ENCODE measurements at regions not wholly inside any gene's neighbourhood (a gene's known extent, or its start where the extent isn't known, plus 50 kb on each side); places are given as distances from the start of the nearest gene placed in this dataset.

DNA sequence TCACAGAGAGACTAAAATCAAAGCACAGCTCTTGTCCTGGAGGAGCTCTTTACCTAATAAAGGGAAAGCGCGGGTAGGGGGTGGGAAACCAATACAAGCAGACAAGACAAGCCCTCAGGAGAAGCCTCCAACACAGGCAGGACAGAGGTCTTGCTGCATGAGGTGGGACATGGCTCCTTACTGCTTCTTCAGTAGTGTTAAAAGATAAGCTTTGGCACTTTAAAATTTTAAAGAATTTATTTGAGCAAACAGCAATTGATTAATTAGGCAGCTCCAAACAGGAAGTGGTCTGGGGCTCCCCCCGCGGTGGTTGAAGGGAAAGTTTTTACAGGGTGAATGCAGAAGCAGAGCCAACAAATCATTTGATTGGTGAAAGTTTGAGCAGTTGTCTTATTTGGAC, 50.3 kb upstream of the MACC1 start:
- no peak for DNase-seq (ENCODE audit: low spot score)
- TF ChIP-seq, protein P1, sequence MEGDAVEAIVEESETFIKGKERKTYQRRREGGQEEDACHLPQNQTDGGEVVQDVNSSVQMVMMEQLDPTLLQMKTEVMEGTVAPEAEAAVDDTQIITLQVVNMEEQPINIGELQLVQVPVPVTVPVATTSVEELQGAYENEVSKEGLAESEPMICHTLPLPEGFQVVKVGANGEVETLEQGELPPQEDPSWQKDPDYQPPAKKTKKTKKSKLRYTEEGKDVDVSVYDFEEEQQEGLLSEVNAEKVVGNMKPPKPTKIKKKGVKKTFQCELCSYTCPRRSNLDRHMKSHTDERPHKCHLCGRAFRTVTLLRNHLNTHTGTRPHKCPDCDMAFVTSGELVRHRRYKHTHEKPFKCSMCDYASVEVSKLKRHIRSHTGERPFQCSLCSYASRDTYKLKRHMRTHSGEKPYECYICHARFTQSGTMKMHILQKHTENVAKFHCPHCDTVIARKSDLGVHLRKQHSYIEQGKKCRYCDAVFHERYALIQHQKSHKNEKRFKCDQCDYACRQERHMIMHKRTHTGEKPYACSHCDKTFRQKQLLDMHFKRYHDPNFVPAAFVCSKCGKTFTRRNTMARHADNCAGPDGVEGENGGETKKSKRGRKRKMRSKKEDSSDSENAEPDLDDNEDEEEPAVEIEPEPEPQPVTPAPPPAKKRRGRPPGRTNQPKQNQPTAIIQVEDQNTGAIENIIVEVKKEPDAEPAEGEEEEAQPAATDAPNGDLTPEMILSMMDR (IDR thresholded peaks at IDR 0.05; ENCODE audit: extremely low read depth, missing control alignments): no peak

DNA sequence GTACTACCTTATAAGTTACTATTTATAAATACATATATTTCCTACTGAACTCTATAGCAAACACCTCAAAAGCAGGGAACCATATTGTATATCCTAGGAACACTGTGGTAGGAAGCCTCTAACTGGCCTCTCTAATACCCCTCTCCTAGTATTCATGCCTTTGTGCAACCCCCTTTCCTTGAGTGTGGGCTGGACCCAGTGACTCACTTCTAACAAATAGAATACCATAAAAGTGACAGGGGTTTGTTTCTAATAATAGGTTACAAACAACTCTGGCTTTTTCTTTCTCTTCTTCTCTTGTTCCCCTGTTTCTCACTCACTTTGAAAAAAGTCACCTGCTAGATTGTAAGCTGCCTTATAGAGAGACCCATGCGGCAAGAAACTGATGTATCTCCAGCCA, 51.6 kb upstream of the MACC1 start:
- no peak for DNase-seq (ENCODE audit: low spot score)
- TF ChIP-seq, protein P1 (IDR thresholded peaks at IDR 0.05; ENCODE audit: extremely low read depth, missing control alignments): no peak

DNA sequence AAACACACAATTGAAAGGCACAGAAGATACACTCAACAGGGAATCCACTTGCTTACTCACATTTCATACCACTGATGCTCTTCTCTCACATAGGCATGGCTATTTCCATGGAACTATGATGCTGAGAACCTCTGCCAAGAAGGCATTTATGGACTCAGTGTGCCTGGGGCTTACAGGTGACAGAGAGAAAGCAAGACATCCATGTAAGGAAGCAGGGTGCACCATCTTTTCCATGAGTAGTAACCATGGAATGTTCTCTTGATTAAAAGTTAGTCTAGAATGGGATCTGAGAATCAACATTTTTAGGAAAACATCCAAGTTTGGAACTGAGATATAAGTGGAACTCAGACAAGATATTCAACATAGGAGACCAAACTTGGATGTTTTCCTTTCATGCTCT, 52.5 kb upstream of the MACC1 start:
- TF ChIP-seq, protein P1 (IDR thresholded peaks at IDR 0.05; ENCODE audit: extremely low read depth, missing control alignments): no peak
- DNase-seq (ENCODE audit: low spot score): no peak

DNA sequence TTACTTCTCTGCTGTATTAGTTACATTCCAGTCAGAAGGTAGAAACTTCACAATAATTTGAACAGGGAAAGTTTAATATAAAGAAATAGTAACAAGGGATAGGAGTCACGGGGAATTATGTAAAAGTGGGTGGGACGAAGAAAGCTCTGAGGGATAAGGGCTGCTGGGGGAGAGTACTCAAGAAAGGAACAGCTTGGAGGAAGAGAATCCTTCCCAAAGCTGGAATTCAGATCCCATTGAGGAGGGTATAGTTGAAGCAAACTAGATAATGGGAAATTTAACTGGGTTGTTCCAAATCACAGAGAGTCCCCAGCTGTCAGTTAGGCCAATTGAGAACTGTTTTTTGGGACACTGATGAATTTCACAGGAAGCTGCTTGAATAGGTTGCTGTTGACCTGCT, 53.2 kb upstream of the MACC1 start:
- DNase-seq (ENCODE audit: low spot score): no peak
- TF ChIP-seq, protein P1 (IDR thresholded peaks at IDR 0.05; ENCODE audit: extremely low read depth, missing control alignments): no peak

DNA sequence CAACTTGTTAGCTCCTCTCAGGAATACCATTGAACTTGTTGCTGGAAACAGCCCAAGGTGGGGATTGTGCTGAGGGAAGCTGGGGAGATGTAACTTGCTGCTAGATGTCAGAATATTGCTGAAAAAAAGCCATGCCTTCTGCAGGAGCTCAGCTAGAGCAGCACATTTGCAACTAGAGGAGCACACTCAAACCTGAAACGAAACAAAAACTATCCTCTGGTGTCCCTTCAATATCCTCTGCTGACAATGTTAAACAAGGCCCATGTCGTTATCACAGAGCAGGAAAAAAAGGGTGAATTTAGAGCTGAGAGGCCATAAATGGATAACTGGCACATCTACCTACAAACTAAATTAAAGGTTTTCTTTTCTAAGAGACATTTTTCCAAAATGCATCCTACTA, 53.7 kb upstream of the MACC1 start:
- DNase-seq (ENCODE audit: low spot score): peak; percentile 41
- TF ChIP-seq, protein P1 (IDR thresholded peaks at IDR 0.05; ENCODE audit: extremely low read depth, missing control alignments): no peak

DNA sequence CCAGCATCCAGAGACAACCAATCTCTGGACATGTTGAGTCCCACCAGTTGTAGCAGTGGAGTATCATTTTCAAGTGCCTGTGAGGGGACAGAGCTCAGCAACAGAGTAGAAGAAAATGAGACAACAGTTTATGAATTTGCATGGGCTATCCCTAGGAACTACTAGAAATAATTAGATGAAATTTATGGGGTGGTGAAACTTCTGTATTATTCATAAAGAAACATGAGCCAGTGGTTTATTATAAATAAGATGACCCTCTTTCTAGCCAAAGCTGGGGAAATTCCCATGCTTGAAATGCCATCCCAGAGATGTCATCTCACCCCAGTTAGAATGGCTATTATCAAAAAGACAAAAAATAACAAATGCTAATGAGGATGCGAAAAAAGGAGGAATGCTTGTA, 55.1 kb upstream of the ITGB8 start:
- DNase-seq (ENCODE audit: low spot score): no peak
- TF ChIP-seq, protein P1 (IDR thresholded peaks at IDR 0.05; ENCODE audit: extremely low read depth, missing control alignments): no peak

DNA sequence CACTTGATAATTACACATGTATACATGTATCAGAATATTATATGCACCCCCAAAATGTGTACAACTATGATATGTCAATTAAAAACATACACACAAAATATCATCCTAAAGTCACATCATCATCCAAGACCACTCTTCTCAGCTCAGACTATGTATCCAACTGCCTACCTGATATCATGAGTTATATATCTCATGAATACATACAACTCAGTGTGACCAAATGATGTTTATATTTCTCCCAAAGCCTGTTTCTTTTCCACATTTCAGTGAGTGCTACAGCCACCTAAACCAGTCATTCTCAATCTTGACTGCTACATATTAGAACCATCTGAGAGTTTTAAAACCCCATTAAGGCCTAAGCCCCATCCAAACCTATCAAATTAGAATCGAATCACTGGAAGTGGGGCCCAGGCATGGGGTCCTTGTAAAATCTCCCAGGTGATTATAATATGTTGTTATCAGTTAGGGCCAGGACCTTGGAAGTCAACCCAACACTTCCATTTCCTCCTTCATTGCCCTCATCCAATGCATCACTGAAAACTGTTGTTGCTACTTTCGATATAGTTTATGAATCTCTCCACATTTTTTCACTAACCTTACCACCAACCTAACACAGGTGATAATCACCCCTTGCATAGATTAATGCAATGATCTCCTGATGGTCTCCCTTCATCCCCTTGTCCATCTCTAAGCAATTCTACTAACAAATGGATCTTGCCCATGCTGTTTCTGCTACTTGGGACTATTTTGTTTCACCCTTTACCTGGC, 53.8 kb upstream of the ITGB8 start:
- DNase-seq (ENCODE audit: low spot score): no peak
- TF ChIP-seq, protein P1 (IDR thresholded peaks at IDR 0.05; ENCODE audit: extremely low read depth, missing control alignments): no peak

Data from GM20000 (cell line).